SK-N-SH (cell line): ENCODE measurements at regions not wholly inside any gene's neighbourhood (a gene's known extent, or its start where the extent isn't known, plus 50 kb on each side); places are given as distances from the start of the nearest gene placed in this dataset.

Experiments
- CTCF ChIA-PET: fragments of 300-600, 350-600 bp; formaldehyde crosslinking; extraction: SDS; loops from one replicate; lab custom pipeline; 2021; lab: Yijun Ruan, JAX
- POLR2A ChIA-PET: fragments of 350-600 bp; sonication (Branson Sonifier 250); formaldehyde crosslinking; extraction: SDS; loops from one replicate; lab custom pipeline; 2020; ENCODE audit warnings: antibody characterized with exemption, inconsistent platforms; lab: Yijun Ruan, JAX
- DNase-seq: peaks from one replicate; pipeline ENCODE4 v3.0.0; 2012
- H2AFZ ChIP-seq: fragments of 200-600 bp; sonication (generic); 2 replicates; pipeline ENCODE4 v1.8.1; 2016; ENCODE audit warnings: antibody characterized with exemption, mild to moderate bottlenecking, low read depth
- H3F3A ChIP-seq: fragments of 200-600 bp; sonication (generic); replicated peaks from 2 replicates; pipeline ENCODE3; 2016; ENCODE audit warnings: antibody characterized with exemption, mild to moderate bottlenecking; ENCODE audit not compliant: insufficient read depth
- H3K27ac ChIP-seq, 2 experiments: fragments of 200-500 bp in 1 of 2; fragments of 200-600 bp in 1 of 2; sonication (Bioruptor generic) in 1 of 2; sonication (generic), shearing (Covaris generic) in 1 of 2; 2 replicates each; pipeline versions ENCODE4 v1.5.1 to v1.6.1; 2014 to 2016; ENCODE audit warnings: low read depth in 2 of 2, inconsistent platforms in 1 of 2, low read length in 1 of 2, mild to moderate bottlenecking in 1 of 2, mixed read lengths in 1 of 2
- H3K27me3 ChIP-seq: fragments of 200-600 bp; sonication (generic), shearing (Covaris generic); 2 replicates; pipeline ENCODE4 v1.6.1; 2016; ENCODE audit warnings: mixed run types; ENCODE audit not compliant: insufficient read depth
- H3K36me3 ChIP-seq, 2 experiments: fragments of 200-500 bp in 1 of 2; fragments of 200-600 bp in 1 of 2; sonication (Bioruptor generic) in 1 of 2; sonication (generic) in 1 of 2; replicated peaks in 1 of 2; 2 replicates each; pipeline versions ENCODE3 to v1.5.1; 2014 to 2016; ENCODE audit warnings: low read length in 1 of 2, mild to moderate bottlenecking in 1 of 2; ENCODE audit not compliant: insufficient read depth in 2 of 2, control insufficient read depth in 1 of 2
- H3K4me1 ChIP-seq, 2 experiments: fragments of 200-500 bp in 1 of 2; fragments of 200-600 bp in 1 of 2; sonication (Bioruptor generic) in 1 of 2; sonication (generic), shearing (Covaris generic) in 1 of 2; 2 replicates each; pipeline versions ENCODE4 v1.5.1 to v1.6.1; 2014 to 2016; ENCODE audit warnings: low read depth in 1 of 2, low read length in 1 of 2, mixed run types in 1 of 2; ENCODE audit not compliant: insufficient read depth in 2 of 2, control insufficient read depth in 1 of 2
- H3K4me2 ChIP-seq: fragments of 200-600 bp; sonication (generic), shearing (Covaris generic); 2 replicates; pipeline ENCODE4 v1.6.1; 2017; ENCODE audit warnings: mixed run types
- H3K4me3 ChIP-seq, 2 experiments: fragments of 200-500 bp in 1 of 2; fragments of 200-600 bp in 1 of 2; sonication (Bioruptor generic) in 1 of 2; sonication (generic), shearing (Covaris generic) in 1 of 2; 2 replicates each; pipeline versions ENCODE4 v1.5.1 to v1.8.1; 2014 to 2016; ENCODE audit warnings: low read depth in 2 of 2, inconsistent platforms in 1 of 2, low read length in 1 of 2, mild to moderate bottlenecking in 1 of 2, mixed read lengths in 1 of 2, moderate library complexity in 1 of 2
- H3K79me2 ChIP-seq: fragments of 200-600 bp; sonication (generic); 2 replicates; pipeline ENCODE4 v1.8.1; 2017; ENCODE audit warnings: mild to moderate bottlenecking; ENCODE audit not compliant: insufficient read depth
- H3K9ac ChIP-seq: fragments of 200-600 bp; sonication (generic); 2 replicates; pipeline ENCODE4 v1.6.1; 2017; ENCODE audit warnings: mixed run types
- H3K9me2 ChIP-seq: fragments of 200-600 bp; sonication (generic); 2 replicates; pipeline ENCODE4 v1.6.1; 2017; ENCODE audit warnings: mixed run types
- H3K9me3 ChIP-seq: fragments of 200-600 bp; sonication (generic); 2 replicates; pipeline ENCODE4 v1.6.1; 2017; ENCODE audit warnings: mixed run types, mild to moderate bottlenecking, moderate library complexity
- H4K20me1 ChIP-seq: fragments of 200-600 bp; sonication (generic); 2 replicates; pipeline ENCODE4 v1.6.1; 2017; ENCODE audit warnings: mild to moderate bottlenecking, mixed run types; ENCODE audit not compliant: insufficient read depth
- CHD2 ChIP-seq: fragments of 150-350 bp; IDR thresholded peaks from 2 replicates; pipeline ENCODE4 v1.6.1; 2018; ENCODE audit warnings: low read length; ENCODE audit not compliant: partially characterized antibody
- EZH2phosphoT487 ChIP-seq: fragments of 200-600 bp; sonication (generic); IDR thresholded peaks from 2 replicates; pipeline ENCODE4 v1.6.1; 2017; ENCODE audit warnings: low read depth, mixed run types, mild to moderate bottlenecking, antibody characterized with exemption, moderate library complexity, borderline replicate concordance
- FOSL2 ChIP-seq: IDR thresholded peaks from 2 replicates; pipeline ENCODE4 v1.4.0; 2012; ENCODE audit warnings: low read depth, mild to moderate bottlenecking, moderate library complexity, borderline replicate concordance
- FOXJ3 ChIP-seq: sonication (generic); formaldehyde crosslinking; IDR thresholded peaks from 2 replicates; pipeline ENCODE4 v1.5.1; 2020; ENCODE audit warnings: mild to moderate bottlenecking, missing genetic modification reagents
- GABPA ChIP-seq: IDR thresholded peaks from 2 replicates; pipeline ENCODE4 v1.4.0; 2012; ENCODE audit warnings: low read depth, mild to moderate bottlenecking
- GATA2 ChIP-seq: sonication (generic); formaldehyde crosslinking; IDR thresholded peaks from 2 replicates; pipeline ENCODE4 v1.5.0; 2020; ENCODE audit warnings: mild to moderate bottlenecking, missing genetic modification reagents
- IRF3 ChIP-seq: fragments of 150-350 bp; IDR thresholded peaks from 2 replicates; pipeline ENCODE4 v1.6.1; 2016; ENCODE audit warnings: mild to moderate bottlenecking, low read depth, low read length
- JUND ChIP-seq: IDR thresholded peaks from 2 replicates; pipeline ENCODE4 v1.4.0; 2012
- MAX ChIP-seq: IDR thresholded peaks from 2 replicates; pipeline ENCODE4 v1.4.0; 2012; ENCODE audit warnings: low read depth
- MXI1 ChIP-seq: IDR thresholded peaks from 2 replicates; pipeline ENCODE4 v1.6.1; 2012; ENCODE audit warnings: mild to moderate bottlenecking, low read depth, low read length, improper control_type of control experiment
- NFIC ChIP-seq: IDR thresholded peaks from 2 replicates; pipeline ENCODE4 v1.4.0; 2012; ENCODE audit warnings: borderline replicate concordance
- RXRA ChIP-seq: IDR thresholded peaks from 2 replicates; pipeline ENCODE4 v1.4.0; 2012; ENCODE audit warnings: low read depth, mild to moderate bottlenecking, borderline replicate concordance
- SIN3A ChIP-seq: IDR thresholded peaks from 2 replicates; pipeline ENCODE4 v1.6.1; 2012; ENCODE audit warnings: low read depth, mild to moderate bottlenecking, low read length, moderate library complexity, borderline replicate concordance
- SMC3 ChIP-seq: IDR thresholded peaks from 2 replicates; pipeline ENCODE4 v1.6.1; 2012; ENCODE audit warnings: low read depth, low read length, improper control_type of control experiment
- TEAD4 ChIP-seq: IDR thresholded peaks from 2 replicates; pipeline ENCODE4 v1.4.0; 2012; ENCODE audit warnings: mild to moderate bottlenecking, borderline replicate concordance; ENCODE audit not compliant: insufficient read depth
- USF2 ChIP-seq: fragments of 150-350 bp; IDR thresholded peaks from 2 replicates; pipeline ENCODE4 v1.6.1; 2017; ENCODE audit warnings: antibody characterized with exemption, low read length, low read depth, borderline replicate concordance
- WGBS: methylation state at CpG from one replicate; pipeline ENCODE4 v1.1.6; 2017; ENCODE audit warnings: low lambda C conversion rate; 5-methylcytosine and 5-hydroxymethylcytosine counted together
- TF ChIP-seq, protein P1 (sequence below): IDR thresholded peaks from 2 replicates; pipeline ENCODE4; 2012

DNA sequence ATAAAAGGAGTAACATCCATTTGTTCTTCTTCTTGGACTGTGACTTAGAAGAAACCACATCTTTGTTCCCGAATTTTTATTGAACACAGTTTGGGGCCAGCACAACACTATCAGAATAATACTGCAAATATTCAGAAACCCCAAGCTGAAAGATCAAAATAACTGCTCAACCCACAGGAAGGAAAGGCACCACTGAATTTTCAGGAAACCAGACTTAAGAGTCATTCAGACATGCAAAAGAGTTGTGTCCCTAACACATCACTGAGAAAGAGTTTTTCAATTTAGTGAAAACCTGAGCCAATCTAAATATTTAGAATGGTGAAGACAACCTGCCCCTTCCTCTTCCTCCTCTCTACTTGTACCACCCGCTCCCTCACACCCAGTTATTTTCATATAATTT, 295.0 kb upstream of the RORA start:
- no peak for DNase-seq
- no peak overlapping the region for H3K9ac ChIP-seq
- TF ChIP-seq GATA2 (CRISPR knock-in tag) (no peak), MXI1 (no peak)
- H3K36me3 ChIP-seq, result no peaks in the 10 kb centered on the region
- no peaks in the 10 kb centered on the region for H4K20me1 ChIP-seq
- no peak overlapping the region for H3K4me2 ChIP-seq
- no peaks in the 10 kb centered on the region for H3K9me3 ChIP-seq
- POLR2A ChIA-PET, result no interaction called here
- H3K4me1 ChIP-seq, result peaks cover 0 to 9% of the 10 kb centered on the region in 2 experiments; a peak in 1 of 4 replicates
- no peaks in the 10 kb centered on the region for H3K27me3 ChIP-seq
- no peaks in the 10 kb centered on the region for H3K79me2 ChIP-seq
- CTCF ChIA-PET, result interaction anchor here (1.8 kb wide), 1 partner anchor 23 kb away, joined by 4 read pairs; no protein-coding TSS in a partner anchor
- no peaks in the 10 kb centered on the region for H3K9me2 ChIP-seq
- H3F3A ChIP-seq, result peaks cover 4% of the 10 kb centered on the region
- H3K4me3 ChIP-seq, result no peak overlapping the region
- H3K27ac ChIP-seq, result no peak overlapping the region
- 53% methylated on average over 2 of the region's 2 CpGs for WGBS
- no peak overlapping the region for H2AFZ ChIP-seq

DNA sequence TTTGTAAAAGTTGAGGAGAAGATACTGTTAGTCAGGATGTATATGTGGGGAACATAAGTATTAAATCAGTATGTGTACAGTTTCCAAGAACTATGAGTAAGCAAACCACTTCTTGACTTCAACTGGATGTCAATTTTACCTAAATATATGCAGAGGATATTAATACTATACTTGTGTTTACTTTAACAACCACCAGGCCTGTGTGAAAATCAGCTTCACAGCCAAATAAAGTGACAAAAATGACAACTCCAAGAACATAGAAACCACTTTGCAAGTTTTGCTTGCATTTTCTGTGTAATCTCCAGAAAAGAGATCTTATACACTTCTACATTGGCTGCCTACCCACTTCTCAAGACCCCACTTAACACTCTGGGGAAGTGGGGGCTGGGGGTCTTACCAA, 293.3 kb upstream of the RORA start:
- Histone ChIP-seq H3K79me2 (no peaks in the 10 kb centered on the region), H3K4me1 (peaks cover 0 to under 1% of the 10 kb centered on the region in 2 experiments; a peak in 1 of 4 replicates), H3K9me2 (no peaks in the 10 kb centered on the region), H3K4me3 (no peak overlapping the region), H3K9ac (no peak overlapping the region), H3F3A (peaks cover 4% of the 10 kb centered on the region), H4K20me1 (no peaks in the 10 kb centered on the region), H2AFZ (no peak overlapping the region), H3K4me2 (no peak overlapping the region), H3K27ac (no peak overlapping the region), H3K36me3 (no peaks in the 10 kb centered on the region), H3K9me3 (no peaks in the 10 kb centered on the region), H3K27me3 (no peaks in the 10 kb centered on the region)
- ChIA-PET CTCF (interaction anchor here (1.8 kb wide), 1 partner anchor 21 kb away, joined by 4 read pairs; no protein-coding TSS in a partner anchor), POLR2A (no interaction called here)
- TF ChIP-seq MAX (no peak), TEAD4 (no peak), FOXJ3 (CRISPR knock-in tag) (no peak)
- TF ChIP-seq, protein P1, sequence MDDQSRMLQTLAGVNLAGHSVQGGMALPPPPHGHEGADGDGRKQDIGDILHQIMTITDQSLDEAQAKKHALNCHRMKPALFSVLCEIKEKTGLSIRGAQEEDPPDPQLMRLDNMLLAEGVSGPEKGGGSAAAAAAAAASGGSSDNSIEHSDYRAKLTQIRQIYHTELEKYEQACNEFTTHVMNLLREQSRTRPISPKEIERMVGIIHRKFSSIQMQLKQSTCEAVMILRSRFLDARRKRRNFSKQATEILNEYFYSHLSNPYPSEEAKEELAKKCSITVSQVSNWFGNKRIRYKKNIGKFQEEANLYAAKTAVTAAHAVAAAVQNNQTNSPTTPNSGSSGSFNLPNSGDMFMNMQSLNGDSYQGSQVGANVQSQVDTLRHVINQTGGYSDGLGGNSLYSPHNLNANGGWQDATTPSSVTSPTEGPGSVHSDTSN, result no peak
- DNase-seq, result no peak

DNA sequence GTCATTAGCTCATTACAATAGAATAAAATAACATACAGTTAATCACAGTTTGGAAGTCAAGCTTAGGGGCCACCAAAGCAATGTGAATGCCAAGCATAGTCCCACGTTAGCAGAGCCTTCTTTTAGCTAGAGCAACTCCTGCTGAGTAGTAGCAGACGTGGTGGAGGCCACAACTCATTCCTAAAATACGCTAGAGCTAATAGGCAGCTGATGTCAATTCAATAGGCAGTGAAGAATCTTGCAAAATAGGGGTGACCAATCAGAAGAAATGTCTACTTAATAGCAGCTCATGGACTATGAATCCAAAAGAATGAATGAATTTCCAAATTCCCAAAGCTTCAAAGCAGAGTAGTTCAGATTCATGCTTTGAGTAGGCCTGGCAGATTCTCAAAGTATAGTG, 292.9 kb upstream of the RORA start:
- DNase-seq, result no peak
- TF ChIP-seq CHD2 (no peak), RXRA (no peak), NFIC (no peak), JUND (no peak), IRF3 (no peak), MAX (no peak), SIN3A (no peak), GABPA (no peak), SMC3 (no peak), EZH2phosphoT487 (no peak), USF2 (no peak), FOSL2 (no peak)
- WGBS, result 61% methylated on average over 3 of the region's 3 CpGs
- H3K27ac ChIP-seq, result no peak overlapping the region
- no peaks in the 10 kb centered on the region for H3K36me3 ChIP-seq
- POLR2A ChIA-PET, result no interaction called here
- no peaks in the 10 kb centered on the region; a peak in 1 of 4 replicates for H3K4me1 ChIP-seq
- H3K9ac ChIP-seq, result no peak overlapping the region
- CTCF ChIA-PET, result no interaction called here
- H3K4me3 ChIP-seq, result no peak overlapping the region
- H2AFZ ChIP-seq, result no peak overlapping the region
- H3K9me3 ChIP-seq, result no peaks in the 10 kb centered on the region
- peaks cover 4% of the 10 kb centered on the region for H3F3A ChIP-seq
- H3K27me3 ChIP-seq, result no peaks in the 10 kb centered on the region
- H3K4me2 ChIP-seq, result no peak overlapping the region
- no peaks in the 10 kb centered on the region for H3K9me2 ChIP-seq
- H3K79me2 ChIP-seq, result no peaks in the 10 kb centered on the region
- no peaks in the 10 kb centered on the region for H4K20me1 ChIP-seq
